Endothelial cell of umbilical vein (primary cell): ENCODE measurements at regions not wholly inside any gene's neighbourhood (a gene's known extent, or its start where the extent isn't known, plus 50 kb on each side); places are given as distances from the start of the nearest gene placed in this dataset.

Source experiments
- EZH2 ChIP-seq: IDR thresholded peaks from 2 replicates; pipeline ENCODE4 v1.6.1; 2012; ENCODE audit warnings: borderline replicate concordance, low read depth, mild to moderate bottlenecking, moderate library complexity, low read length, inconsistent platforms; ENCODE audit not compliant: severe bottlenecking
- POLR2AphosphoS5 ChIP-seq: IDR thresholded peaks from 2 replicates; pipeline ENCODE4 v1.6.1; 2012; ENCODE audit warnings: low read depth, mild to moderate bottlenecking, control low read depth, low read length, moderate library complexity; ENCODE audit not compliant: insufficient read depth

DNA sequence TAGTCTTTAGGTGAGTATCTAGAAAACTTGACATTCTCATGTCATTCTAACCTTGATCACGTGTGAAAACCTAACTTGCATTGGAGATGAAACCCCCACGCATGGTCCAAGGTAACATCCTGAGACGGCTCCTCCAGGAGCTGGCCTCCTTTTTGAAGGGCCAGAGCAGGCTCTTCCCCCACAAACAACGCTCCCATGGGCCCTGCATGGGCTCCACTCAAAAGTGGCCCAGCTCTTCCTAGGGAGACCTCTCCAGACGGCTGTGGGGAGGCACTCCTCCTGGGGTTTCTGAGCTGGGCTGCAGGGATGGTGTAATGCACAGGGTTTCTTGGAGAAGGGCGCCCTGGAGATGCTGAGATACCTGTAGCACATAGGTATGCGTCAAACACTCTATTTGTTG is 296.2 kb upstream of the IRX1 start:
- TF ChIP-seq EZH2, result no peak
- TF ChIP-seq POLR2AphosphoS5, result no peak
